GM10266 (cell line): ENCODE measurements at regions not wholly inside any gene's neighbourhood (a gene's known extent, or its start where the extent isn't known, plus 50 kb on each side); places are given as distances from the start of the nearest gene placed in this dataset.

Experiments
- DNase-seq: peaks from one replicate; pipeline ENCODE4 v3.0.0; 2012; ENCODE audit errors: extremely low spot score
- TF ChIP-seq, protein P1 (sequence below): IDR thresholded peaks from 2 replicates; pipeline ENCODE4 v1.5.1; 2012; ENCODE audit warnings: mild to moderate bottlenecking, low read depth; ENCODE audit not compliant: control insufficient read depth, insufficient read depth; ENCODE audit errors: missing control alignments

DNA sequence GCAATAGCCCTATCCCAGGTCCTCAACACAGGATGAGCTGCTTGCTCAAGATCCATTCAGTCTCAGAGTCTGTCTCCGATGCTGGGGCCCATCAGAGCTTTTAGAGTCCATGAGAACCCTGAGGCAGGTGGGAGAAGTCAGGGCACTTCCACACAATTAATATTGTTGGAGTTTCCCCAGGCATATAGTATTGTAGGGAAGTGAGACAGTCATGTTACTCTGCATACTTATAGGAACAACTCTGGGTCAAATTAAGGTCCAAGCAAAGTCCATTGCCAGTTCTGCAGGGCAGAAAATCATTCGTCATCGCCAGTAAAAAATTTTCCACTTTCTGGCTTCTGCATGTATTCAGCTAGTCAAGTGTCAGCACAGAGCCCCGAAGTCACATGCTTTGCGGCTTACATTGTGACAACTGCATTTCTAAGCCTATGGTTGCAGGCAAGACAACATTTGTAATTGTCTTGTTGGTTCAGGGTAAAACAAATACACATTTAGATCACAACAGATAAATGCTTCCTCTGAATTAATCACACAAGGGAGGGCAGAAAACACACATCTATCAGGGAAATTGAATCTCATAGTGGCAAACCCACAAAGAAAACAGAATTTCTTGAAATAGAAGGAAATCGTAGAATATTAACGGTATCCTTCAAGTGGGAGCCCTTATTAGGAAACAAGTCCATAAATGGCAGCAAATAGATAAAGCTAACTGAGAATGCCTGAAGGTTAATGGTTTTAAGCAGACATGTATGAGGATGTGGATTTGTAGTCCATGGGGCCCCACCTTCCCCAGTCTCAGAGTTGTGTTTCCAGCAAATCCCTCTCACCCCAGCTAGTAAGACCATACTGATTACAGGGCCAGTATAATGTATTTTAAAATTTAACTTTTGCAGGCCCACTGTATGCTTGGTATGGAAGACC, 412.1 kb upstream of the RASGEF1B start:
- DNase-seq: no peak
- TF ChIP-seq, protein P1, sequence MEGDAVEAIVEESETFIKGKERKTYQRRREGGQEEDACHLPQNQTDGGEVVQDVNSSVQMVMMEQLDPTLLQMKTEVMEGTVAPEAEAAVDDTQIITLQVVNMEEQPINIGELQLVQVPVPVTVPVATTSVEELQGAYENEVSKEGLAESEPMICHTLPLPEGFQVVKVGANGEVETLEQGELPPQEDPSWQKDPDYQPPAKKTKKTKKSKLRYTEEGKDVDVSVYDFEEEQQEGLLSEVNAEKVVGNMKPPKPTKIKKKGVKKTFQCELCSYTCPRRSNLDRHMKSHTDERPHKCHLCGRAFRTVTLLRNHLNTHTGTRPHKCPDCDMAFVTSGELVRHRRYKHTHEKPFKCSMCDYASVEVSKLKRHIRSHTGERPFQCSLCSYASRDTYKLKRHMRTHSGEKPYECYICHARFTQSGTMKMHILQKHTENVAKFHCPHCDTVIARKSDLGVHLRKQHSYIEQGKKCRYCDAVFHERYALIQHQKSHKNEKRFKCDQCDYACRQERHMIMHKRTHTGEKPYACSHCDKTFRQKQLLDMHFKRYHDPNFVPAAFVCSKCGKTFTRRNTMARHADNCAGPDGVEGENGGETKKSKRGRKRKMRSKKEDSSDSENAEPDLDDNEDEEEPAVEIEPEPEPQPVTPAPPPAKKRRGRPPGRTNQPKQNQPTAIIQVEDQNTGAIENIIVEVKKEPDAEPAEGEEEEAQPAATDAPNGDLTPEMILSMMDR: no peak

DNA sequence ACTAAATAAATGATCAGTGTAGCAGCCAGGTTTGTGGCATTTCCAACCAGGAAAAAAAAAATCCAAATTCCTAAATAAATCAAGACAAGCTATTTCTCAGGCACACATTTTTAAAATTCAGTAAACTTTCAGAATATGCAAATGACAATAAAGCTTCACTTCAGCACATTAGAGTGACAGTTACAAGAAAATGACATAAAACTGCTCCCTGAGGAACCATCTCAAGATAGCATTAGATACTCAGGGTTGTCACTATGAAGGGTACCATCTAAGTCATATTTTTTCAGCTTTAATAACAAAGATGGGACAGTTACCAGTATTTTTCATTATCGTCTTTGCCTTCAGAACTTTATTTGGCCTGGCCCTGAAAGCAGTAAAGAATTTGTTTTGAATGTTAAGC, 411.3 kb upstream of the RASGEF1B start:
- TF ChIP-seq, protein P1: no peak
- no peak for DNase-seq

DNA sequence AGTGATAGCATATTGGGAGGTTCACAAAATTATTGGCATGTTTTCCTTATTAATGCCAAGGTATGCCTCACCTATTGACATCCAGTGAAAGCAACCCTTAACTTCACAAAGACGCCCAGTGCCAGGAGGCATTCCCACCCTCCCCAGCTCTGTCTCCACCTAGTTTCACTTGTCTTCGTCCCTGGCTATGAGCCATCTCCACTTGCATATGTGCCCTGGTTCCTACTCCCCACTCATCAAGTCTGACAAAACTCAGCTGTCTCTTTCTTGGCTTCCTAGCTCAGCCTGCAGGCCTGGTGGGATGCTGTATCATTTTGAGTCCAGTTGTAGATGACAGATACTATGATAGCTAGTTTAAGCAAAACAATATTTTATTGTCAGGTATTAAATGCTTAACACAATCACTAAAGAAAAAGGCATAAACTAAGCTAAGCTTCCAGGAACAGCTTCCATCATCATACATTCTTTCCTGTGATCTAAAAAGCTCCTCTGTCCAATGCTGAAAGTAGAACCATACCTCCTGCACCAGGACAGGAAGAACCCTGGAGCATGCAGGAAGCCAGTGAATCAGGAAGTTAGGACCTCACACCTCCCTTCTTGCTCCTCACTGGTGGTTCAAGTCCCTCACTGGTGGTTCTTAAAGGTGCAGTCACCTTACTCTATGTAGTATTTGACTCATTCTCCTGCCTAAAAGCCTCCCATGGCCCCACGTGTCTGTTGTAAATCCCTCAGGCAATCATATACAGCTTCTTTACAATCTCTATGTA, 410.3 kb upstream of the RASGEF1B start:
- TF ChIP-seq, protein P1: no peak
- no peak for DNase-seq

DNA sequence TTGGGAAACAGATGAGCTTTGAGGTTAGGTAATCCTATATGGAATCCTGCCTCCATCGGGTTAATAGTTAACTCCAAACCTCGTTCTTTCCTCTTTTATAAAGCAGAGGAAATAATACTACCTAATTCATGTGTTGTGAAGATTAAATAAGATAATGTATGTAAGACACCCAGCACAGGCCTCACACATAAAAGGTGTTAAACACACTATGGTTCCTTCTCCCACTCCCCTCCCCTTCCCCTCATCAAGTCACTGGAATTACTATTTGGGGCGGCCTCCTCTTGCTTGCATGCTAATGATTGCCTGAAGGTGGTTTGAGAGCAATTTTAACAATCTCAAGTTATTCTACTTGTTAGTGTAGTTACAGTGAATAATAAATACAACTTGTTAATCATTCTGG, 404.4 kb upstream of the RASGEF1B start:
- no peak for DNase-seq
- TF ChIP-seq, protein P1: no peak

DNA sequence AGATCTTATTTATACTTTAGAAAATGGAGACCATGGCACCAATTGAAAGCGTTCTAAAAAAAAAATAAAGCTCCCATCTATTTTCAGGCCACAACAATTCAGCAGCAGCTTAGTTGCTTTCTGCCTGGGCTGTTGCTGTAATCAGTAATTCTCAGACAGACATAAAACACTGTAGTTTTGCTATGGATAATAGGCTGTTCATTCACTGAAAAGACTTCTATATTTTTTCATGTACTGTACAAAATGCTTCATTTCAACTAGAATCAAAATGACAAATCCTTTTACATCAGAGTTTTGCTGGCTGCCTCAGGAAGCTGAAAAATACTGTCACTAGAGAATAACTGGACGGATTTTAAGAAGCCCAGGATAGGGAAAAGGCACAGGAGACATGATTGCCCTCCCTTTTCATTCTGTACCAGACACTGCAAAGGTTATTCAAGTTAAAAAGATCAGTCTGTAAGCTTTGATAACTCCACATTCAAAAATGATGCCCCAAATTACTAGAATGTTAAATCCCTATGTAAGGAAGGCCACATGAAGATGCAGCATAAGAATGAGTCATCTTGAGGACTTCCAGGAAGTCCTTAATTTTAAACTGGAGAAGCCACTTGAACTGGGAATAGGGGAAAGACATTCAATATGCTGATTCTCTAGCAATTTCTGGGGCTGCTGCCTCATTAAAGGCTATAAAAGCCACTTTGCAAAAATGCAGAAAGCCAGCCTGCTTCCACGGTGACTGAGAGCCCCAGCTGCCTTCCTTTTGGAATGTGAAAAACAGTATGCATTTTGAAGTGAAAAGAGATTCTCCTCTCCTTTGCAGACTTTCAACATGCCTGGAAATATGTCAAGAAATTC, 403.2 kb upstream of the RASGEF1B start:
- no peak for DNase-seq
- TF ChIP-seq, protein P1: no peak

DNA sequence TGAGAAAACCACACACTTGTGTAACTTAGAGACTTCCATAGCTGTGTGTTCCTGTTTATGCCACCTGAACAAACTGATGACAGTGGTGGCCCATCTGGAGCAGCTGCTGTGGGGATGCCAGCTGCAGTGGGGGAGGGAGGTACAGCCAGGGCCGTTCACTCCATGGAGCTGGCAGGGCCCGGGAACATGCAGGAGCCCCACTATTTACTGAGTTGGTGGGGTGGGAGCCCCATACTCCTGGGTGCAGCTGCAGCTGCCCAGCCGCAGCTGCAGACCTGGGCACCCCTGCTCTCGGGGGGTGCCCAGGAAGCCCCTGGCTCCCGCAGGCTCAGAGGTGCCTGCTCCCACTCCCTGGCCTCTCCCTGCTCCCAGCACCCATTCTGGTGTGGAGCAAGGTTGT, 398.6 kb upstream of the RASGEF1B start:
- TF ChIP-seq, protein P1: no peak
- no peak for DNase-seq

DNA sequence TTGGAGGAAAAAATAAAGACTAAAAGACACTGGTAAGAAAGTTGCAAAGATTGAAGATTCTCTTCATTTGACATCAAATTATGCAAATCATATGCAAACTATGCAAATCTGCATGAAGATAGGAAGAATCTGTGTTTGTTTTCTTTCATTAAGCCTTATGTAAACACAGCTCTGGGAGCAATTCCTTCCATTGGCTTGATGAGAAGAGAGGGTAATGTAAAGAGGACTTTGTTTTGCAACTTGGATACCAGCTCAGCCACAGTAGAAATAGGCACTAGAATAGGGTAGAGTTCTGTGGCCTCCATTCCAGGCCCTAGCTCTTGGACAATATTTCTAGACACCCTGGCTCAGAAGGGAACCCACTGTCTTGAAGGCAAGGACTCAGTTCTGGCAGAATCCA, 388.4 kb upstream of the RASGEF1B start:
- no peak for DNase-seq
- TF ChIP-seq, protein P1: no peak
